Ureter (tissue), 1 donor: ENCODE measurements at regions not wholly inside any gene's neighbourhood (a gene's known extent, or its start where the extent isn't known, plus 50 kb on each side); places are given as distances from the start of the nearest gene placed in this dataset.

ENCODE experiments used
- DNase-seq: peaks from one replicate; pipeline ENCODE4 v3.0.0-alpha.2; 2020; ENCODE audit warnings: low spot score
- donor health status: DM: yes; HTN: yes; CAD: no.

GRCh38 chr15:53400986-53401385 is 358.5 kb downstream of the WDR72 start:
- no peak for DNase-seq

- no peak for DNase-seq
These were observed 362.3 kb downstream of the WDR72 start for GRCh38 chr15:53397041-53397616.

- no peak for DNase-seq
These were observed 363.6 kb downstream of the WDR72 start for GRCh38 chr15:53395871-53396270.

- DNase-seq = no peak
These were observed 368.9 kb downstream of the WDR72 start for GRCh38 chr15:53390549-53390948.

GRCh38 chr15:53389271-53390037 is 370.0 kb downstream of the WDR72 start:
- DNase-seq = no peak

GRCh38 chr15:53384417-53384816 is 375.0 kb downstream of the WDR72 start:
- DNase-seq = no peak

- DNase-seq = no peak
These were observed 381.2 kb downstream of the WDR72 start for GRCh38 chr15:53378096-53378800.

- DNase-seq = no peak
These were observed 391.7 kb downstream of the WDR72 start for GRCh38 chr15:53367740-53368139.

GRCh38 chr15:53360881-53361280 is 398.6 kb downstream of the WDR72 start:
- DNase-seq = no peak

- no peak for DNase-seq
These were observed 400.4 kb downstream of the WDR72 start for GRCh38 chr15:53359038-53359437.

GRCh38 chr15:53354874-53355273 is 404.6 kb downstream of the WDR72 start:
- no peak for DNase-seq

GRCh38 chr15:53351373-53351772 is 408.1 kb downstream of the WDR72 start:
- DNase-seq = no peak

GRCh38 chr15:53346583-53346982 is 412.9 kb downstream of the WDR72 start:
- DNase-seq = no peak

GRCh38 chr15:53331328-53332190 is 427.9 kb downstream of the WDR72 start:
- DNase-seq = no peak

GRCh38 chr15:53328341-53328740 is 431.1 kb downstream of the WDR72 start:
- no peak for DNase-seq

GRCh38 chr15:53324061-53324460 is 435.4 kb downstream of the WDR72 start:
- DNase-seq = no peak

- no peak for DNase-seq
These were observed 436.3 kb downstream of the WDR72 start for GRCh38 chr15:53323191-53323590.

- DNase-seq = no peak
These were observed 438.6 kb downstream of the WDR72 start for GRCh38 chr15:53320816-53321215.

- no peak for DNase-seq
These were observed 446.8 kb downstream of the WDR72 start for GRCh38 chr15:53312707-53313106.

GRCh38 chr15:53310709-53311108 is 448.8 kb downstream of the WDR72 start:
- DNase-seq = no peak

- DNase-seq = no peak
These were observed 451.4 kb downstream of the WDR72 start for GRCh38 chr15:53307952-53308624.
